ENCODE measurements at regions not wholly inside any gene's neighbourhood (a gene's known extent, or its start where the extent isn't known, plus 50 kb on each side); places are given as distances from the start of the nearest gene placed in this dataset.
"Not testable (repeated sequence)": the region's sequence is repeated elsewhere in the genome, so short reads cannot be mapped to it uniquely, and the experiment has no call there.

GRCh38 chr1:273772-274171, 177.7 kb downstream of the OR4F29 start:
- not testable (repeated sequence) for DNase-seq (ENCODE audit: low read depth)

DNA sequence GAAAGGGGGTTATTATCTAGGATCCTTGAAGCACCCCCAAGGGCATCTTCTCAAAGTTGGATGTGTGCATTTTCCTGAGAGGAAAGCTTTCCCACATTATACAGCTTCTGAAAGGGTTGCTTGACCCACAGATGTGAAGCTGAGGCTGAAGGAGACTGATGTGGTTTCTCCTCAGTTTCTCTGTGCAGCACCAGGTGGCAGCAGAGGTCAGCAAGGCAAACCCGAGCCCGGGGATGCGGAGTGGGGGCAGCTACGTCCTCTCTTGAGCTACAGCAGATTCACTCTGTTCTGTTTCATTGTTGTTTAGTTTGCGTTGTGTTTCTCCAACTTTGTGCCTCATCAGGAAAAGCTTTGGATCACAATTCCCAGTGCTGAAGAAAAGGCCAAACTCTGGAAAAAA, 183.7 kb downstream of the OR4F29 start:
- DNase-seq (ENCODE audit: low read depth) = peak; percentile 0
